Astrocyte (in vitro differentiated cells and primary cell): ENCODE measurements at regions not wholly inside any gene's neighbourhood (a gene's known extent, or its start where the extent isn't known, plus 50 kb on each side); places are given as distances from the start of the nearest gene placed in this dataset.
A peak's percentile ranks its signal among the peaks of the same experiment; 100 is the strongest.

ENCODE experiments used
- DNase-seq: peaks from one replicate; pipeline ENCODE4 v3.0.0-alpha.2; 2010; ENCODE audit warnings: low read depth
- FAIRE-seq: peaks from 2 replicates; lab custom pipeline; 2011; peaks lifted over from hg19 to GRCh38; lab: Jason Lieb, UNC
- H2AFZ ChIP-seq: 2 replicates; pipeline ENCODE4 v1.6.0; 2012; ENCODE audit warnings: low read depth, low read length, inconsistent platforms
- H3K27ac ChIP-seq: 2 replicates; pipeline ENCODE4 v1.5.1; 2011; ENCODE audit warnings: low read depth, low read length, inconsistent platforms
- H3K27me3 ChIP-seq: 2 replicates; pipeline ENCODE4 v1.6.0; 2011; ENCODE audit warnings: low read length, inconsistent platforms; ENCODE audit not compliant: insufficient read depth
- H3K36me3 ChIP-seq: 2 replicates; pipeline ENCODE4 v1.5.1; 2011; ENCODE audit warnings: low read length, inconsistent platforms; ENCODE audit not compliant: insufficient read depth
- H3K4me1 ChIP-seq: 2 replicates; pipeline ENCODE4 v1.5.1; 2011; ENCODE audit warnings: low read length, inconsistent platforms; ENCODE audit not compliant: insufficient read depth
- H3K4me2 ChIP-seq: 2 replicates; pipeline ENCODE4 v1.6.0; 2012; ENCODE audit warnings: low read length, inconsistent platforms
- H3K4me3 ChIP-seq: 2 replicates; pipeline ENCODE4 v1.5.1; 2011; ENCODE audit warnings: low read depth, mild to moderate bottlenecking, low read length, inconsistent platforms; ENCODE audit not compliant: insufficient read depth
- H3K79me2 ChIP-seq: 2 replicates; pipeline ENCODE4 v1.6.0; 2012; ENCODE audit warnings: mild to moderate bottlenecking, low read length, inconsistent platforms; ENCODE audit not compliant: insufficient read depth
- H3K9ac ChIP-seq: 2 replicates; pipeline ENCODE4 v1.6.0; 2012; ENCODE audit warnings: mild to moderate bottlenecking, low read length, inconsistent platforms
- H3K9me3 ChIP-seq: 2 replicates; pipeline ENCODE4 v1.5.1; 2012; ENCODE audit warnings: low read depth, mild to moderate bottlenecking, low read length, inconsistent platforms; ENCODE audit not compliant: insufficient read depth
- H4K20me1 ChIP-seq: 2 replicates; pipeline ENCODE4 v1.6.0; 2012; ENCODE audit warnings: low read length, inconsistent platforms; ENCODE audit not compliant: insufficient read depth
- H3K27ac Mint-ChIP-seq: one replicate; pipeline ENCODE4 v1.8.0; 2021; ENCODE audit warnings: mild to moderate bottlenecking, mixed read lengths; ENCODE audit not compliant: unreplicated experiment
- H3K27me3 Mint-ChIP-seq: one replicate; pipeline ENCODE4 v1.8.0; 2021; ENCODE audit warnings: low read depth, mixed read lengths; ENCODE audit not compliant: unreplicated experiment
- H3K36me3 Mint-ChIP-seq: one replicate; pipeline ENCODE4 v1.8.0; 2021; ENCODE audit warnings: low read depth, mixed read lengths; ENCODE audit not compliant: unreplicated experiment
- H3K4me1 Mint-ChIP-seq: one replicate; pipeline ENCODE4 v1.8.0; 2021; ENCODE audit warnings: low read depth, mixed read lengths; ENCODE audit not compliant: unreplicated experiment
- H3K4me3 Mint-ChIP-seq: one replicate; pipeline ENCODE4 v1.8.0; 2021; ENCODE audit warnings: mild to moderate bottlenecking, moderate library complexity, mixed read lengths; ENCODE audit not compliant: unreplicated experiment
- H3K9me3 Mint-ChIP-seq: one replicate; pipeline ENCODE4 v1.8.0; 2021; ENCODE audit warnings: mild to moderate bottlenecking, mixed read lengths; ENCODE audit not compliant: unreplicated experiment
- EZH2 ChIP-seq: IDR thresholded peaks from 2 replicates; pipeline ENCODE4 v1.6.1; 2012; ENCODE audit warnings: mild to moderate bottlenecking, low read length, inconsistent platforms; ENCODE audit not compliant: insufficient read depth
- TF ChIP-seq, protein P1 (sequence below): IDR thresholded peaks from 2 replicates; pipeline ENCODE4 v1.5.1; 2011; ENCODE audit warnings: low read depth, mild to moderate bottlenecking, inconsistent platforms, low read length, moderate library complexity; ENCODE audit not compliant: insufficient read depth

DNA sequence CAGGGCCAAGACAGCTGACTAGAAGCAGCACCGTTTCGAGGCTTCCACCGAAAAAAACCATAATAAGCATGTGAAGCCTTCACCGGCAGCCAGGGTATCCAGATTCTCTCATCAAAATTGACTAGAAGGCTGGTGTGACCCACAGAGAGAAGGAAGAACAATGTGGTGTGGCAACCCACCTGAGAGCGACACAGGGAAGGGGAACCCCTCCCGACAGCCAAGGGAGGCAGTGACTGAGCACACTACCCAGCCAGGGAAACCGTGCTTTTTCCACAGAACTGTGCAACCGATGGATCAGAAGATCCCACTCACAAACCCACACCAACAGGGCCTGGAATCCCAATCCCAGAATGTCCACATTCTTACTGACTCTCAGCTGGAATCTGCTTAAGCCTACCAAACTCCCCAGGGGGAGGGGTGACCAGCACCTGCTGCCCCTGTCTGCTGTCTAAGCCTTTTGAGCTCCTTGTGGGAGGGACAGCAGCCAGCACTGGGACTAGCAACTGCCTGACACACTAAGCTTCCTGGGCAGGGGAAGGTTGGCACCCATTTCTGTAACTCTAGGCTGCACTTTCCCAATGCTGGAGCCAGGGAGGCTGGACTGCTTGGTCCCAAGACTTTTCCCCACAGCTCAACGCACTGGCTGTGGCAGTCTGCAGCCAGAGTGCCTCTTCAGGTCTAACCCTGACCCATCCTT, 231.9 kb upstream of the FAM83B start:
- DNase-seq (no peak), FAIRE-seq (no peak)
- Mint-ChIP-seq H3K4me1 (peaks cover 9% of the 10 kb centered on the region), H3K9me3 (peaks cover 1% of the 10 kb centered on the region), H3K36me3 (no peaks in the 10 kb centered on the region), H3K4me3 (no peak overlapping the region), H3K27ac (no peak overlapping the region), H3K27me3 (no peaks in the 10 kb centered on the region)
- Histone ChIP-seq H3K9me3 (no peaks in the 10 kb centered on the region), H3K4me2 (no peak overlapping the region), H3K79me2 (no peaks in the 10 kb centered on the region), H3K36me3 (no peaks in the 10 kb centered on the region), H3K27me3 (no peaks in the 10 kb centered on the region), H3K9ac (no peak overlapping the region), H4K20me1 (no peaks in the 10 kb centered on the region), H3K4me1 (peaks cover 3% of the 10 kb centered on the region), H3K27ac (no peak overlapping the region), H3K4me3 (no peak overlapping the region), H2AFZ (no peak overlapping the region)
- TF ChIP-seq EZH2: no peak
- TF ChIP-seq, protein P1, sequence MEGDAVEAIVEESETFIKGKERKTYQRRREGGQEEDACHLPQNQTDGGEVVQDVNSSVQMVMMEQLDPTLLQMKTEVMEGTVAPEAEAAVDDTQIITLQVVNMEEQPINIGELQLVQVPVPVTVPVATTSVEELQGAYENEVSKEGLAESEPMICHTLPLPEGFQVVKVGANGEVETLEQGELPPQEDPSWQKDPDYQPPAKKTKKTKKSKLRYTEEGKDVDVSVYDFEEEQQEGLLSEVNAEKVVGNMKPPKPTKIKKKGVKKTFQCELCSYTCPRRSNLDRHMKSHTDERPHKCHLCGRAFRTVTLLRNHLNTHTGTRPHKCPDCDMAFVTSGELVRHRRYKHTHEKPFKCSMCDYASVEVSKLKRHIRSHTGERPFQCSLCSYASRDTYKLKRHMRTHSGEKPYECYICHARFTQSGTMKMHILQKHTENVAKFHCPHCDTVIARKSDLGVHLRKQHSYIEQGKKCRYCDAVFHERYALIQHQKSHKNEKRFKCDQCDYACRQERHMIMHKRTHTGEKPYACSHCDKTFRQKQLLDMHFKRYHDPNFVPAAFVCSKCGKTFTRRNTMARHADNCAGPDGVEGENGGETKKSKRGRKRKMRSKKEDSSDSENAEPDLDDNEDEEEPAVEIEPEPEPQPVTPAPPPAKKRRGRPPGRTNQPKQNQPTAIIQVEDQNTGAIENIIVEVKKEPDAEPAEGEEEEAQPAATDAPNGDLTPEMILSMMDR: no peak

DNA sequence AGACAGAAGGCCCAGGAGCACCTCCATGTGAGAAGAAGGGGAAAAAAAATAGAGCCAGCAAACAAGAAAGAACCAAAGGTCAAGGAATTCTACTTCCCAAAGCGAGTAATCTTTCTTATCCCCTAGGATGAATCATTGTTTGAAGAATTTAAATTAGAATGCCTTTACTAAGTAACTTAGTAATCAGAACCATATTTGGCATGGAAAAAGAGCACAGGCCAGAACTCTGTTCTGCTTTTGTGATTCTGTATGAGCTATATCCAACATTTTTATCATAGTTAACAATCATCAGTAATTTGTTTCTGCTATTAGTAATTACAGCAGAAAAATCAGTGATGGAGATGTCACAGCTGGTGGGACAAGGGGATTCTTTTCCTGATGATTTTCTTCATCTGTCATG, 228.8 kb upstream of the FAM83B start:
- Histone ChIP-seq H3K36me3 (no peaks in the 10 kb centered on the region), H4K20me1 (no peaks in the 10 kb centered on the region), H3K9ac (no peak overlapping the region), H3K79me2 (no peaks in the 10 kb centered on the region), H3K27ac (peak overlapping the region; percentile 25), H3K9me3 (no peaks in the 10 kb centered on the region), H3K4me1 (peaks cover 3% of the 10 kb centered on the region), H3K4me3 (no peak overlapping the region), H3K4me2 (peak overlapping the region; percentile 12), H3K27me3 (no peaks in the 10 kb centered on the region), H2AFZ (no peak overlapping the region)
- TF ChIP-seq EZH2: no peak
- TF ChIP-seq, protein P1: no peak
- Mint-ChIP-seq H3K27ac (peak overlapping the region; percentile 55), H3K9me3 (peaks cover 1% of the 10 kb centered on the region), H3K4me3 (no peak overlapping the region), H3K36me3 (no peaks in the 10 kb centered on the region), H3K27me3 (no peaks in the 10 kb centered on the region), H3K4me1 (peaks cover 9% of the 10 kb centered on the region)
- DNase-seq: peak; percentile 95
- FAIRE-seq: peak; percentile 92

DNA sequence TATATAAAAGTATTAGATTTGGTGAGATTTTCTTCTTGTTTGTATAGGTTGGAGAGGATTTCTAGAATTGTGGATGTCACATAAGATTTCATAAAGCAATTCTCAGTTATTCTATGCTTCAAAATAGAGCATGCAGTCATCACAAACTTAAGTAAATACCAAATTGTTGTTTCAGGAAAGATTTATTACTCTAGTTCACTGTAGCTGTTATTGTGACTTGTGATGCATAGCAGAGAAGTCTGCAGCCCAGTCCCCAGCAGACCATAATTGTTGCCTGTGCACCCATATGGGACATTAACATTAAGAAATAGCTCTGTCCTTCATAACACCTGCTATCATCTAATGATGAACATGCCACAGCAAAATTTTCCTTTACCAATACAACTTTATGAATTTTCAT, 228.0 kb upstream of the FAM83B start:
- Mint-ChIP-seq H3K36me3 (no peaks in the 10 kb centered on the region), H3K4me3 (no peak overlapping the region), H3K27me3 (no peaks in the 10 kb centered on the region), H3K9me3 (peaks cover 1% of the 10 kb centered on the region), H3K27ac (no peak overlapping the region), H3K4me1 (peaks cover 9% of the 10 kb centered on the region)
- H4K20me1 ChIP-seq: no peaks in the 10 kb centered on the region
- H3K4me3 ChIP-seq: no peak overlapping the region
- H3K27me3 ChIP-seq: no peaks in the 10 kb centered on the region
- no peak overlapping the region for H3K9ac ChIP-seq
- no peak for TF ChIP-seq EZH2
- TF ChIP-seq, protein P1: no peak
- peaks cover 3% of the 10 kb centered on the region for H3K4me1 ChIP-seq
- H3K4me2 ChIP-seq: no peak overlapping the region
- H3K9me3 ChIP-seq: no peaks in the 10 kb centered on the region
- DNase-seq (no peak), FAIRE-seq (no peak)
- no peak overlapping the region for H2AFZ ChIP-seq
- H3K27ac ChIP-seq: no peak overlapping the region
- no peaks in the 10 kb centered on the region for H3K79me2 ChIP-seq
- no peaks in the 10 kb centered on the region for H3K36me3 ChIP-seq
